Cardiac septum (tissue), 1 donor: ENCODE measurements at regions not wholly inside any gene's neighbourhood (a gene's known extent, or its start where the extent isn't known, plus 50 kb on each side); places are given as distances from the start of the nearest gene placed in this dataset.
"Not testable (repeated sequence)": the region's sequence is repeated elsewhere in the genome, so short reads cannot be mapped to it uniquely, and the experiment has no call there.

ENCODE experiments used
- DNase-seq: peaks from one replicate; pipeline ENCODE4 v3.0.0-alpha.2; 2020; ENCODE audit warnings: low spot score
- intact Hi-C: fragments of 100-400 bp; cut with DNase I; formaldehyde crosslinking; loops from one replicate; pipeline ENCODE4 v1.14.0; 2022
- donor health status: DM: no; HTN: no; CAD: no.

DNA sequence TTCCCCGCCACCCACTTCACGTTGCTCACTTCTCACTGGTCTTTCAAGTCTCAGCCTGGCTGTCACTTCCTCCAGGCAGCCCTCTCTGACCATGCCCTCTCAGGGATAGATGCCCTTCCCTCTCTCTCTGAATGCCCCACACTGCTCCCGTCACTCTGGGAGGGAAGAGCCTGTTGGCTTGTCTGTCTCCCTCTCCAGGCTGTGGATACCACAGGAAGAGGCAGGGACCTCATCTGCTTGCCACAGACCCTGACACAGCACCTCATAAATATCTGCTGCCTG lies 93.1 kb downstream of the OAT start:
- intact Hi-C loops: no loop called here
- no peak for DNase-seq

DNA sequence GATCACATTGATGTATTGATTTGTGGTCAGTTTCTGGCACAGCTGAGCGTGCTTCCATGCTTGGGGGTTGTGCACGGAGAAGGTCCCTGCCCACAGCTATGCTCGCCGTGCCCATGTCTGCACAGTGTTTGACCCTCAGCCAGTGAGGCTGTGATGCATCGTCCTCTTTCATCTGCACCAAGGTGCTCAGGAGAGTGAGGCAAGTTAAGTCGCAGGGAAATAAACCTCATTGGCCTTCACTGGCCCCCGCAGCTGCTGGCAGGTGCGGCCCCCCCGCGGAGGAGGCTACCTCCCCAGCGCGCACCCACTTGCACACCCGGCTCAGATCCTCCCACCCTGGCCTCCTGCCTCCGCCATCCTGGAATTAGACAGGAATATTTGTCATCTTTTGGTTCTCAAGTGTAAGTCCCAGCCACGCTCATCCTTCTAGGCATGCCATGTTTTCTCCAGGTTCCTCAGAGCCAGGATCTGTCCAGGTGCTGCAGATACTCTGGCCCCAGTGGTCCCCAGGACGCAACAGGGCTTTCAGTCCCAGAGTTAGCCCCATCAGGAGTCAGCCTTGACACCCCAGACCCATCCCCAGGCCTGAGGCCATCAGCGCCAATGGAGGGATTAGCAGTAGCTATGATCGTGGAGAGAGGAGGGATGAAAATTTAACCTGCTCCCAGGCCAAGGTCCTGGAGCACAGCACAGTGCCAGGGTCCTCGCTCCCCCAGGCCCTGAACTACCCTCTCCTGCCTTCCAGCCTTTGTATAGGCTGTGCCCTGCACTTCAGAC lies 93.7 kb downstream of the OAT start:
- no peak for DNase-seq
- intact Hi-C loops: no loop called here

DNA sequence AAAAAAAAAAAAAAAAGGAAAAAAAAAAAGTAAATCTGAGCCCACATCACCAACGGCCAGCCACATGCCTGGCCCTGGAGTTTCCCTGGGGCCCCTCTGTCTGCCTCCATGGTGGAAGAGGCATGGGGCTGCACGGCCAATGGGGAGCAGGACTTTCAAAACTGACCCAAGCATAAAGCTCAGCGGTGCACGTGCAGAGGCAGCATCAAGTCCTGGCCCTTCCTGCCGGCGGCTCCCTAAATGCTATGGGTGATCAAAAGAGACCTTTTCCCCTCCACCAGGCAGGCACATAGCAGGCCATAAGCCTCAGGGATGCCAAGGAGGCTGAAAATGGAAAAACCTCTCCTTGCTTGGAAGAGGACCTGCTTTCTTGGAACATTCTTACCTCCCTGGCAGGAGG lies 94.3 kb downstream of the OAT start:
- DNase-seq: no peak
- intact Hi-C loops: no loop called here

DNA sequence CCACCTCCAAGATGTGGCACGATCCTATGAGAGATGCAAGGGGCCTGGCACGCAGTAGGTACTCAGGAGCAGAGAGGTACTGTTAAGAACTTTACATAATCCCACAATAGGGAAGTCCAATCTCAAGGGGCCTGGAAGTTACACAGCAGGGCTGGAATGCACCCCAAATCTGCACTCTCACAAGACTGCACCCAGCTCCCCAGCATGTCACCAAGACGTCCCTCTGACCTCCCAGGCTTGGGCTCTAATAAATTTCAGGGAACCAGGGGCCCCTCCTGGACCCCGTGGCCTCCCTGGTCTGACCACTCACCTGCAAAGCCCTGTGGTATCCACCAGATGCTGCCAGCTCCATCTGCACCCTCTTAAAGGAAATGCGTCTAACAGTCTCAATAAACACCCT lies 94.9 kb downstream of the OAT start:
- DNase-seq: no peak
- intact Hi-C loops: no loop called here

DNA sequence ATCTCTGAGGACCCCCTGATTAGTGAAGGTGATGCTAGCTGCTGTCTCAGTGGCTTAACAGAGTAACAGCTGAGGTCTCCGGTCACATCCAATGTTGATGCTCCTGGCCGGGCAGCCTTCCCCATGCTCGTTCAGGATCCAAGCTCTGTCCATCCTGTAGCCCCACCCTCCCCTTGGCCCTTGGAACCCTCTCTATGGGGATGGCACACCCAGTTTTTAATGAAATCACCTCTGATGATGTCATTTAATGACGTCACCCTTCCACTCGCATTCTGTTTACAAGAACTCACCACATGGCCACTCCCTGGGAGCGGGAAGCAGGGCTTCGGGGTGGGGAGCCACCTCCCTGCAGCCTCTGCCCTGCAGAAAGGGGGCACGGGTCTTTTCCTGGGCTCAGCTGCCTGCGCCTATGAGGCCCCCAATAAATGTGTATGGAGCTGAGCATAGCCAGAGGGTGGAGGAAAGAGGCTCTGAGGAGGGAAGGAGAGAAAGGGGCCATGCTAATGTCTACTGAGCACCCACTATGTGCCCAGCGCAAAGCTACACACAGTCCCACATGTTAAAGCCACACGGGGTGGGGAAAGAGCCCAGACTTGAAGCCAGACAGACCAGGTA lies 95.5 kb downstream of the OAT start:
- DNase-seq: no peak
- intact Hi-C loops: no loop called here

DNA sequence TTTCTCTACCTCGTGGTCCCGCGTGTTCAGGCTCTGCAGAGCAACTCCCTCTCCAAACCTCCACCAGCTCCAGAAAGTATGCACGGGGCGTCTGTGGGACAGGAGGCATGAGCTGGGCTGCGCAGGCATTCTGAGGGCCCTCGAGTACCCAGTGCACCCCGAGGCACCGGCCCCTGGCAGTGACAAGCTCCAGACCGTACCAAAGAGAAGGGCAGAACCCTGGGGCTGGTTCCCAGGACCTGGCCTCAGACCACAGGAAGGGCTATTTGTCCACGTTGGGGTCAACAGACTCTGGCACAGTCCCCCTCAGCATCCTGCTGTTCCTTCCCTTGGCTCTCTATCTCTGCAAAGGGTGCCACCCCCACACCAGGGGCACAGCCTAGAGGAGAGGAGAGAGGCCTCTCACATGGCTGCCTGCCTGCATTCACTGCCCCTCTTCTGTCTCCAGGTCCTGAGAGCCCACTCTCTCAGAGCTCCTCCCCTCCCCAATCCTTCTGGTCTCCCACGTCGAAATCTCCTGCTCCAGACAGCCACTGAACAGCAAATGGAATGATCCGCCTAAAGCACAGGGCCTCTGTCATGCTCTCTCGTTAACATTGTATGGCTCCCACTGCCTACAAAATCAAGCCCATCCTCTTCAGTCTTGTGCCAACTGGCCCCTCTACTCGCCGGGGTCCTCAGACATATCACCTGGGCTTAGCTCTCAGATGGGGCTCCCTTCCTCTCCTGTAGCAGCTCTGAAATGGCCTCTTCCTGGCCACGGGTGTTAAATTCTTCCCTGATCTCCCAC lies 96.3 kb downstream of the OAT start:
- intact Hi-C loops: no loop called here
- DNase-seq: no peak

DNA sequence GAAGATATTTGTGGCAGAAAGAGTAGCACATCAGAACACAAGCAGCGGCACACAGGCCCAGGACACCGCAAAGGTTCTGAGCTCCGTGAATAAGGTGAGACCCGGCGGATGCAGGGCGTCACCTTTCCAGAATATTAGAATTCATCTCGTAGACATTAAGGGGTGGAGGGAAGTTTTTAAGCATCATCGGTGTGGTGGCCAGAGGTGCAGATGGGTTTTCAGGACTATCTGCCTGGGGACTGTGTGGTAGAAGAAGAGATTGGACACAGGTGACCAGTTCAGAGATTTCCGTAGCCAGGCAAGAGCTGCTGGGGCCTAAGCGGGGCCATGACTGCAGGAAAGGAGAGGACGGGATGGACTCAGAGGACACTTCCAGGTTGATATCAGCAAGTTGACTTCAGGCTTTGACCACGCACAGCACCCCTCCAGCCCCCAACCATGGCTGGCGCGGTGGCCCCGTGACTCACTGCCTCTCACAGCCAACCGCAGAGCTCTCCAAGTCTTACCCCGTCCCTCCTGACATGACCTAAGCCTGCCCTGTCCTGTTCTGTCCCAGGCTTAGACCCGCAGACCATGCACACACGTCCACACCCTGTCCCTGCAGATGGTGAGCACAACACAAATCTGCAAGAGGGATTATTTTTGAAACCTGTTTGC lies 97.2 kb downstream of the OAT start:
- DNase-seq: no peak
- intact Hi-C loops: no loop called here

DNA sequence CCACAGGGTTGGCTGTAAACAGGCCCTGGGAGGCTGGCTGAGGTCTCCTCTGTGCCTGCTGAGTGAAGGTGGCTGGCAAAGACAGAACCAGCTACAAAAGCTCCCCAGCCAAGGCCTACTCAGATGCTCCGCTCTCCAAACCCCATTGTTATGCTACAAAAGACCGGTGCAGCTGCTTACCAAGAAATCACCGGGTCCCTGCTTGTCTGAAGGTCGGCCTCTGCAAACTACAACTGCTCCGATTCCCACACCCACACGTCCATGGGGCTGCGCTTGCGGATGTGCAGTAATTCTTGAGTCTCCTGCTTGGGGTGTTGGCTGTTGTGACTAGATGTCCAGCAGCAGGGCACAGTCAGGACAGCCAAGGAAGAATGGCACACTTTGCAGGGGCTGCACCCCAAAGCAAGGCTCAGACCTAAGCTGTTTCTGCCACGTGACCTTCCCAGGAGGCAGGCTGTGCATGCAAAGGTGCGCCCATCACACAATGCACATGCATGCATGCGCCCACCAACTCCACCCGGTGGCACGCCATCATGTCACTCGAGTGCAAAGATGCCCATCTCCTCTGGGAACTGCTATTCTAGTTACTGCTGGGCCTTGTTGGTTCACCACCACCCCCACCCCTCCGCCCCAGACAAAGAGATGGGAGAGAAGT lies 97.8 kb downstream of the OAT start:
- no peak for DNase-seq
- intact Hi-C loops: no loop called here

DNA sequence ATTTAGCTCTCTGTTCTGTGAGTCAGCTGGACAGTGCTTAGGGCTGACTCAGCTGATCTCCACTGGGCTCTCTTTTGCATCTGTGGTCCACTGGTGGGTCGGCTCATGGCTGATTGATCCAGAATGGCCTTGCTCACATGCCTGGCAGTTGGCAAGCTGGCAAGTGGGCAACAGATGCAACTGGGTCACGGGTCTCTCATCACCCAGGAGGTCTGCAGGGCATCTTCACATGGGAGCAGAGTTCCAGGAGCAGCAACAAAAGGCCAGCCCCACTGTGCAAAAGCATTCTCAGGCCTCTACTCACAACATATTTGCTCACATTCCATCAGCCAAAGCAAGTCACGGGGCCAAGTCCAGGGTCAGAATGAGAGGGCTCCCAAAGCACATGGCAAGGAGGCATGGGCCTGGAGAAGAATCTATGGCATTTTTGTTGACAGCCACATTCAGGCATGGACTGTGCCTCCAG lies 98.8 kb downstream of the OAT start:
- intact Hi-C loops: no loop called here
- no peak for DNase-seq

DNA sequence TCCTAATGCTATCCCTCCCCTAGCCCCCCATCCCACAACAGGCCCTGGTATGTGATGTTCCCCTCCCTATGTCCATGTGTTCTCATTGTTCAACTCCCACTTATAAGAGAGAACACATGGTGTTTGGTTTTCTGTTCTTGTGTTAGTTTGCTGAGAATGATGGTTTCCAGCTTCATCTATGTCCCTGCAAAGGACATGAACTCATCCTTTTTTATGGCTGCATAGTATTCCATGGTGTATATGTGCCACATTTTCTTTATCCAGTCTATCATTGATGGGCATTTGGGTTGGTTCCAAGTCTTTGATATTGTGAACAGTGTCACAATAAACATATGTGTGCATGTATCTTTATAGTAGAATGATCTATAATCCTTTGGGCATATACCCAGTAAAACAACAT lies 99.2 kb downstream of the OAT start:
- intact Hi-C loops: not testable (repeated sequence)

DNA sequence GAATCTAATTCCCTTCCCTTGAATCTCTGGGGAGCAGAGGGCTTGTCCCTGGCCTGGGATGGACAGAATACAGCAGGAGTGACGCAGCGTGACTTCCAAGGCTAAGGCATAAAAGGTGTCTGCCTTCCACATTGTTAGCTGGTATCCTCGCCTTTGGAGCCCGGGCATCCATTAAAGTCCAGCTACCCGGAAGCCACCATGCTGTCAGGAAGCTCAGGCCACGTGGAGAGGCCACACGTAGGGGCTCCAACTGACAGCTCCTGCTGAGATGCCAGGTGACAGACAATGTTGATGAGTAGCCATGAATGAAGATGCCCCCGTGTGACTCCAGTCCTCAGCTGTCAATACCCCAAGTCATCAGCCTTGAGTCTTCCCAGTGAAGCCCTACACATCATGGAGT lies 99.9 kb downstream of the OAT start:
- intact Hi-C loops: no loop called here
- no peak for DNase-seq

More for the DNA sequence above, 99.2 kb downstream of the OAT start:
- DNase-seq: not testable (repeated sequence)

DNA sequence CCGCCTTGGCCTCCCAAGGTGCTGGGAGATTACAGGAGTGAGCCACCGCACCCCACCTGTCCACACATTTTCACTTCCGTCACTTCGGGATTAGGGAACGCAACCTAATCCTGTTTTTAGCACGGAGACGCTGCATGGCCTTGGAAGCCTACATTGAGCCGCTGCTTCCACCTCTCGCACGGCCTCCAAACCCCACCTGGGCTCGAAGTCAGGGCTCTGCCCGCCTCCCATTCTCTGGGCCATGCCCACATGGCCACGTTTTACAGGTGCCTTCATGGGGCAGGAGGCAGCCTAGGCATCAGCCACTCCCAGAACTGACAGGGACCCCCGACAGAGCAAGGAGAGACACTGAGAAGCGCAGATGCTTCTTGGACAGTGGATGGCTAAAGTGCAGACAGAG lies 100.6 kb downstream of the OAT start:
- intact Hi-C loops: no loop called here
- DNase-seq: no peak

DNA sequence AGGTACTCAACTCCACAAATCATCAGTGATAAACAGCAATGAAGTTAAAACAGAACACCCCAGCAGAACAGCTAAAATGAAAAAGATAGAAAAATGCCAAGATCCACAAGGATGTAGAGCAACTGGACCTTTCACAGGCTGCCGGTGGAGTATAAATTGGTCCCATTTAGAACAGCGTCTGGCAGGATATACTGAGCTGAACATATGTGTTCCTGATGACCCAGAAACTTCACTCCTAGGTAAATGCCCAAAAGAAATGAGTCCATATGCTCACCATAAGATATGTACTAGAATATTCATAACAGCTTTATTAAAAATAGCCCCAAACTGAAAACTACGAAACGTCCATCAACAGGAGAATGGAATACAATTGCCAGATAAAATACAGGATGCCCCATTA lies 102.4 kb downstream of the OAT start:
- intact Hi-C loops: no loop called here
- DNase-seq: no peak

DNA sequence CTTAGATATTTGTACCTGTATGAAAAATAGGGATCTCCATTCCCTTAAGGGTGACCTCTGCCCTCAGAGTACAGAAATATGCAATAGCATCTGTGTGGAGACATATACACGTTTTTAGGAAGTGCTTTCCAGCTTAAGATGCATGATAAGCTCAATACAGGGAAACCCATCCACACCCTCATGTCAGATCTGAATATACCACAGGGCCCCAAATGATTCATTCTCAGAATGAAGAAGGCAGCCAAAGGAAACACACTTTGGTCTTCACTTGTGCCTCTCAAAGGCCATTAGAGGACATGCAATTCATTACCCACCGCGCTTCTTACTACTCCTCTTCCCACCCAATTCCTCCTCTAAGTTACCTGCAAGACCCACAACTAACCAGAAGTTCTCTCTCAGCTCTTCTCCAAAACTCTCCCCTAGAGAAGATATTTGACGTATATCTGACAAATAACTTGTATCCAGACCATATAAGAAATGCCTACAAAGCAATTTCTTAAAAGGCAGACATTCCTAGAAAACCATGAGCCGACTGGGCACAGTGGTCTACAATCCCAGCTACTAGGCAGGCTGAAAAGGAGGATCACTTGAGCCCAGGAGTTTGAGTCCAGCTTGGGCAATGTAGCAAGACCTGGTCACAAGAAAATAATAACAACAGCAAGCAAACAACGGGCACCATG lies 103.0 kb downstream of the OAT start:
- DNase-seq: no peak
- intact Hi-C loops: no loop called here

DNA sequence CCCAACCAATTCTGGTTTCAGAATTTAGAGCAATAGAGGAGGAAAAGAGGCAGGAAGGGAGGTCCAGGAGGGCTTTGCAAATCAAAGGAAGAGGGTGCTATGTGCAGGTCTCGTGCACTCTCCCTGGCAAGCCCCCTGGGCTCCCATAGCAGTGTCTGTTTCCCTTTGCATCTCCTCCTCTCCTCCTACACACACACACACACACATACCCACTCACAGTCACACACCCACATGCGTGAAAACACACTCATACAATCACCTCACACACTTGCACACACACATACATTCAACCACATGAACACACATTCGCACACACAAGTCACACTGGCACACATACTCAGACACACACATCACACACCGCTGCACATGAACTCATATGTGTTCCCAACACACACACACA lies 105.3 kb downstream of the OAT start:
- DNase-seq: no peak
- intact Hi-C loops: no loop called here

DNA sequence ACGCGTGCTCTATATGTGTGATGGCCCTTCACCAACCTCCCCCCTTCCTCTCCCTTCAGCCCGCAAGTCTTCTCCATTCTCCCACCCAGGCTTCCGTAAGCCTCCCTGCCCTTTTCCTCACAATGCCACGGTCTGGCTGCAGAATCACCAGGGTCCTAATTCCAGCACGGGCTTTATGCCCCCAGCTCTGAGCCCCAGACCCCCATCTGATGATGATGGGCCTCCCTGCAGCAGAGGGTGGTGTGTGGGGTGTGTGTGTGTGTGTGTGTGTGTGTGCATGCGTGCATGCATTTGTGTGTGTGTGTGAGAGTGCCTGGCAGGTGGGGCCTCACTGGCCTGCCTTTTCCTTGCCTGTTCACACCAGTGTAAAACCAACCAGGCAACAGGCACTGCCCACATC lies 109.9 kb downstream of the OAT start:
- no peak for DNase-seq
- intact Hi-C loops: no loop called here

DNA sequence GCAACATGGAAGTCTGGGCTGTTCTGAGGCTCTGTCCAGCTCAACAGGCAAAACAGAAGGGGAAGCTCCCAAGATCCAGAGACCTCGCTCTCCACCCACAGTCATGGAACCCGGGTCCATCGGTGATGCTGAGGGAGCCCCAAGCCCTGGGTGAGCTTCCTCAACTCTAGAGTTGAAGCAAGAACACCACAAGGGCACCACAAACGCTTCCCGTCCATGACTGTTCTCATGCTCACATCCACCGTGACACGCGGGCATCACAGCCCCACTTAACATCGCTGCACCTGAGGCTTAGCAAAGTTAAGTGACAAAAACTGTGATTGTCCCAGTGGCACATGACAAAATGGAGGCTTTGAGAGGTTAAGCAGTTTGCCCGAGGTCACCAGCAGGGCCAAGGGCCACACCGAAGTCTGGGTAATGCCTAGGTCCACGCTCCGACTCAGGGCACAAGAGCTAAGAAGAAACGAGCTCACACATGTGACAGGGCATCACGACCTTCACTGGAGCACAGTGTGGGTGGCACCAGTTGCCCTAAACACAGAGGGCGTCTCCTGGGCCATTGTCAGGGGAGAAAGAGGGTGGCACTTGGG lies 110.6 kb downstream of the OAT start:
- no peak for DNase-seq
- intact Hi-C loops: no loop called here

DNA sequence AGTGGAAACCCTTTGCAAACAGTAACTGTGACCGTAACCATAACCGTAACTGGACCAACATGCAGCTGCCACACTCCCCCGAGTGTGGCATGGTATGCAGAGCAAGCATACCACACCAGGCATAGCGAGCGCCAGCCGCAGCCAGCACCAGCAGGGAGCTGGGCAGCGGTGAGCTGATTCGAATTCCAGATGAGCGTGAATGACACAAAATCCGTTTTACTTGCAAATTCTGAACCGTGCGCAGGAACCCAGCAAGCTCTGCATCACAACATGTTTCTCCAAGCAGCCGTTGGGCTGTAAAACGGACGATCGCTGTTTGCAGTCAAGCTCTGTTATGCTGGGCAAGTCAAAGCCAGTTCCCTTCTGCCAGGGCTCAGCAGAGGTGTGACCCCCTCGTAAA lies 111.1 kb downstream of the OAT start:
- intact Hi-C loops: no loop called here
- no peak for DNase-seq

DNA sequence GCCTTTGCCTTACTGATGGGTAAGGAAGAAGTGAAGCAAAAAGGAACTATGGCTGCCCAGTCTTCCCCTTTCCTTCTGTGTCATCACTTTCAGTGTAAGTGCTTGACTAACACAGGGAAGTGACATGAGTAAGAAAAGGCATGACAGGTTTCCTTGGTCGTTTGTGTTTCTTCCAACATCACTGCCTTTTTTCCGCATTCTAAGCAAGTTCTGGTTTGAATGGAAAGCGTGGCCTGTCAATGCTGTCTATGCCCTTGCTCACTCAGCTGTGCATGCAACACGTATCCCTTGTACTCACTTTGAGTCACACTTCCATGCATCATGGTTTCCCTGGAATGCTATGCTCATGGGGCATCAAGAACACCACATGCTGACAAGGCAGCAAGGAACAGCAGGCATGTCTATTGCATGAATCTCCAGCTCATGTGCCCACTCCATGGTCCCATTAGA lies 111.8 kb downstream of the OAT start:
- intact Hi-C loops: no loop called here
- DNase-seq: no peak
